ENCODE measurements at regions not wholly inside any gene's neighbourhood (a gene's known extent, or its start where the extent isn't known, plus 50 kb on each side); places are given as distances from the start of the nearest gene placed in this dataset.

DNA sequence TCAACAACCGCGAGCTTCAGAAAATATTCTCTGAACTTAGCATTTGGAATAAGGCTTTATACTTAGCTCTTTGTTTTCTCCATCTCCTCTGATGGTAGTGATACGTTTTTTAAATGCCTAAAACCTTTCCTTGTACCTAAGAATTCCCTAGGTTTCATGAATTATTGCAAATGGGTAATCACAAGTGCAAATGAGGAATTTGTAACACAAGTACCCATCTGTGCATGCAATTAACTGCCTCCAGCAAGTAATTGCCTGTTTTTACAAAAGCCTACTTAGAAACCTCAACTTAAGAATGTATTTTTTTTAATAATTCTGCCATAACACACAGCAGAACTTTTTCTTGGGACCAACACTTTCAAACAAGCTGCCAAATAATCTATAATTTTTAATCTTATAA lies 149.2 kb downstream of the PHLDA1 start:
- Histone ChIP-seq H3K4me3 (no peak overlapping the region), H3K27ac (no peak overlapping the region), H3K36me3 (no peaks in the 10 kb centered on the region), H3K9me3 (no peaks in the 10 kb centered on the region), H3K4me1 (no peaks in the 10 kb centered on the region), H3K27me3 (no peaks in the 10 kb centered on the region)
- TF ChIP-seq, protein P1, sequence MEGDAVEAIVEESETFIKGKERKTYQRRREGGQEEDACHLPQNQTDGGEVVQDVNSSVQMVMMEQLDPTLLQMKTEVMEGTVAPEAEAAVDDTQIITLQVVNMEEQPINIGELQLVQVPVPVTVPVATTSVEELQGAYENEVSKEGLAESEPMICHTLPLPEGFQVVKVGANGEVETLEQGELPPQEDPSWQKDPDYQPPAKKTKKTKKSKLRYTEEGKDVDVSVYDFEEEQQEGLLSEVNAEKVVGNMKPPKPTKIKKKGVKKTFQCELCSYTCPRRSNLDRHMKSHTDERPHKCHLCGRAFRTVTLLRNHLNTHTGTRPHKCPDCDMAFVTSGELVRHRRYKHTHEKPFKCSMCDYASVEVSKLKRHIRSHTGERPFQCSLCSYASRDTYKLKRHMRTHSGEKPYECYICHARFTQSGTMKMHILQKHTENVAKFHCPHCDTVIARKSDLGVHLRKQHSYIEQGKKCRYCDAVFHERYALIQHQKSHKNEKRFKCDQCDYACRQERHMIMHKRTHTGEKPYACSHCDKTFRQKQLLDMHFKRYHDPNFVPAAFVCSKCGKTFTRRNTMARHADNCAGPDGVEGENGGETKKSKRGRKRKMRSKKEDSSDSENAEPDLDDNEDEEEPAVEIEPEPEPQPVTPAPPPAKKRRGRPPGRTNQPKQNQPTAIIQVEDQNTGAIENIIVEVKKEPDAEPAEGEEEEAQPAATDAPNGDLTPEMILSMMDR (IDR thresholded peaks at IDR 0.05) = no peak
- DNase-seq = no peak
- intact Hi-C loops (cut with DNase I) = no loop called here
- ATAC-seq = no peak

DNA sequence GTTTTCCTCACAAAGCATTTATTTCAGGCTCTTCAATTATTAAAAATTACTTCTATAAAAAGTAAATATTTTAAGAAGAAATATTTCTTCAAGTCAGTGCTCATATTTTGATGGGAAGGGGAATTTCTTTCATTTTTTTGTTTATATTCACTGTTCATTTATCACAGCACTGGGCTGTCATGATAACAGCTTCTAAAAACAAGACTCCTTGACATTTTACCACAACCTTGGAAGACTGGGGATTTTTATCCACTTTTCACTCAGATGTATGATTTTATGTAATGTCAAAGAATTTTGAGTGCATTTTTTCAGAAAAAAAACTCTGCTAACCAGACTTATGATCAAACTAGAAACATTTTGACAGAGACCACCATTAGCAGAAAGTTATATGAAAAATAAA lies 149.7 kb downstream of the PHLDA1 start:
- Histone ChIP-seq H3K9me3 (no peaks in the 10 kb centered on the region), H3K27me3 (no peaks in the 10 kb centered on the region), H3K4me1 (no peaks in the 10 kb centered on the region), H3K27ac (no peak overlapping the region), H3K36me3 (no peaks in the 10 kb centered on the region), H3K4me3 (no peak overlapping the region)
- intact Hi-C loops (cut with DNase I) = no loop called here
- ATAC-seq = no peak
- no peak for DNase-seq
- TF ChIP-seq, protein P1 (IDR thresholded peaks at IDR 0.05) = no peak

DNA sequence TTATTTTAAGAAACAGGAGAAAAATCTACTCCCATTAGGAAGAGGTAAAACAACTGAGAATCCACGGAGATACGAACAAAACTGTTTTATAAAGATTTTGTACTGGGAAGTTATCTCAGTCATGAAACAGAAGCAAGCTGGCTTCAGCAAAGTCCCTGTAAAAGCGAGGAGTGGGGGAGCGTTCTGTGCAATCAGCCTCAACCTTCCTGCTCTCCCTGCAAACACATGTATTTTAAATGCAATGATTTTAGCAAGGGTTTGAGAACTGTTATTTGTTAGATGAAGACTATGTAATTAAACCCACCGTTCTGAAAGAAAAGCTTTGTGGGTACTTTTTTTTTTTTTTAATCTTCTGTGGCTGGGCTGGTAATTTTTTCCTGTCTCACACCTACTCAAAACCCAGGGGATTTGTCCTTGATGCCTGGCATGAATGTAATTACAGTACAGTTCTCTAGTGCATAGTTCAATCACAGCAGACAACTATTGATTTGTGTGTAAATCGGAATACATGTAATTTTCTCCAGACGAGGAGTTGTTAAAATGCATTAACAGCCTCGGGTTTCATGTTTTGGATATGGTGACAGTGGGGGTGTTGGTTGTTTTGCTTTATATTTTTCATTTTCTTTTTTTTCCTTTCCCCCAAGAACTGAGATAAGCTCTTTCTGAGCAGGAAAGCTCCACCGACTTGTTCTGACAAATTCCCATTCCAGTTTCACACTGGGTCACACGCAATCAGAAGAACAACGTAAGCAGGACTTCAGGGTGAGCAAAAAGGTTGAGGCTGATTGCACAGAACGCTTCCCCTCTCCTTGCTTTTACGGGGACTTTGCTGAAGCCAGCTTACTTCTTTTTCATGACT lies 153.6 kb downstream of the PHLDA1 start:
- Histone ChIP-seq H3K36me3 (no peaks in the 10 kb centered on the region), H3K27ac (no peak overlapping the region), H3K27me3 (no peaks in the 10 kb centered on the region), H3K4me3 (no peak overlapping the region), H3K9me3 (no peaks in the 10 kb centered on the region), H3K4me1 (no peaks in the 10 kb centered on the region)
- no peak for ATAC-seq
- no peak for DNase-seq
- intact Hi-C loops (cut with DNase I) = no loop called here
- TF ChIP-seq, protein P1 (IDR thresholded peaks at IDR 0.05) = no peak

DNA sequence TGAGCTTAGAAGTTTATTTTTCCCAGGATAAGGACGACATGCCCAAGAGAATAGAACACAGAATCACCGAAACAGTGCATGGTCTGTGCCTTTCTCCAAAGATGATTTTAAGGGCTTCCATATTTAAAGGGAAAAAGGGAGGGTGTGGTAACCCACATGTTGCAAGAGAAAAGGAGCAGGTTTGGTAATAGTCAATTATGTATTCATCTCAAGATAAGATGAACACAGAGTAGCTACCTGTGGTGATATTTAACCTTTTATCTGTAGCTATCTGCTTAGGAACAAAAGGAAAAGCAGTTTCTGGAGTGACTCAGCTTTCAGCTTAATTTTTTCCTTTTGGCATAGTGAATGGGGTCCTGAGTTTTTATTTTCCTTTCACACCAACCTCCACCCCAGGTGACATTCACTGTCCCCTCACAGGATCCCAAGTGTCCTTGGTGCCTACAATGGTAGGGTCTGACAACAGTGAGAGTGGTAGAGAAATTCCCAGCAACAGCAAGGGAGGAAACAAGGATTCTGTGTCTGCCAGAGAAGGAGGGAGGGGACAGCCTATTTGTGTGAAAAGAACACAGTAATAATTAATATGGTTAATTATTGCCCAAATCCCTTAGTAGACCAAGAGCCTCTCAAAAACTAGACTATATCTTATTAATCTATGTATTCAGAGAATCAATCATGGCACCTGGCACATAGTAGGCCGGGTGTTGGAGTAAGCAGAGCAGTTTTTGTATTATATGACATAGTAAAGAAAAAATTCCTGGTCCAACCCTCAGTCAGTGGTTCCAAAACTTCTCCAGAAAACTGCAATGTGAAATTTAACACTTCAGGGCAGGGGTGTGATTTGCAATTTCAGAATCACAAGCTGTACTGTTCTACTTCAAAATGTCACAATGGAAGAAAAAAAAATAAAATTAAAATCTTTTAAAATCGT lies 154.5 kb downstream of the PHLDA1 start:
- H3K27me3 ChIP-seq = no peaks in the 10 kb centered on the region
- intact Hi-C loops (cut with DNase I) = no loop called here
- no peak overlapping the region for H3K4me3 ChIP-seq
- DNase-seq = no peak
- no peaks in the 10 kb centered on the region for H3K4me1 ChIP-seq
- no peaks in the 10 kb centered on the region for H3K9me3 ChIP-seq
- no peak overlapping the region for H3K27ac ChIP-seq
- TF ChIP-seq, protein P1 (IDR thresholded peaks at IDR 0.05) = no peak
- ATAC-seq = no peak
- no peaks in the 10 kb centered on the region for H3K36me3 ChIP-seq

DNA sequence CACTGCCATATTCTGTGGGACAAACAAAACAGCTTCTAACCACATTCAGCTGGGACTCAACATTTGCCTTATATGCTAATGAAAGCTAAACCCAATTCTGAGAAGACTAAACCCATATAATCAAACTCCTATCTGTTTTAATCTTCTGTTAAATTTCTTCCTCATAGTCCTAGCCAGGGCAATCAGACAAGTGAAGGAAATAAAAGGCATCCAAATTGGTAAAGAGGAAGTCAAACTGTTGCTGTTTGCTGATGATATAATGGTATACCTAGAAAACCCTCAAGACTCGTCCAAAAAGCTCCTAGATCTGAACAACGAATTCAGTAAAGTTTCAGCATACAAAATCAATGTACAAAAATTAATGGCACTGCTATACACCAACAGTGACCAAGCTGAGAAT lies 157.1 kb downstream of the PHLDA1 start:
- ATAC-seq (no peak), DNase-seq (no peak)
- no peak overlapping the region for H3K27ac ChIP-seq
- H3K27me3 ChIP-seq = no peaks in the 10 kb centered on the region
- no peaks in the 10 kb centered on the region for H3K9me3 ChIP-seq
- intact Hi-C loops (cut with DNase I) = no loop called here
- H3K36me3 ChIP-seq = no peaks in the 10 kb centered on the region
- no peak overlapping the region for H3K4me3 ChIP-seq
- TF ChIP-seq, protein P1 (IDR thresholded peaks at IDR 0.05) = no peak
- H3K4me1 ChIP-seq = no peaks in the 10 kb centered on the region
